Endodermal cell (in vitro differentiated cells): ENCODE measurements at regions not wholly inside any gene's neighbourhood (a gene's known extent, or its start where the extent isn't known, plus 50 kb on each side); places are given as distances from the start of the nearest gene placed in this dataset.

Source experiments
- DNase-seq: peaks from one replicate; pipeline ENCODE4 v3.0.0-alpha.2; 2017
- H3K27ac ChIP-seq: 2 replicates; pipeline ENCODE4 v1.5.1; 2013; ENCODE audit warnings: mild to moderate bottlenecking, low read depth, low read length, moderate library complexity
- H3K27me3 ChIP-seq: 2 replicates; pipeline ENCODE4 v1.6.1; 2013; ENCODE audit warnings: mild to moderate bottlenecking, low read length, moderate library complexity; ENCODE audit not compliant: insufficient read depth, control insufficient read depth, poor library complexity, severe bottlenecking
- H3K36me3 ChIP-seq: 2 replicates; pipeline ENCODE4 v1.7.0; 2013; ENCODE audit warnings: mild to moderate bottlenecking, low read length, moderate library complexity; ENCODE audit not compliant: control insufficient read depth, insufficient read depth
- H3K4me1 ChIP-seq: one replicate; pipeline ENCODE4 v1.7.0; 2013; ENCODE audit warnings: low read length; ENCODE audit not compliant: control insufficient read depth, insufficient read depth
- H3K4me3 ChIP-seq: 2 replicates; pipeline ENCODE4 v1.5.1; 2013; ENCODE audit warnings: mild to moderate bottlenecking, low read length, moderate library complexity
- H3K9ac ChIP-seq: 2 replicates; pipeline ENCODE4 v1.6.1; 2013; ENCODE audit warnings: mild to moderate bottlenecking, low read length, moderate library complexity; ENCODE audit not compliant: poor library complexity, severe bottlenecking; ENCODE audit errors: extremely low read depth
- H3K9me3 ChIP-seq: 2 replicates; pipeline ENCODE4 v1.6.1; 2013; ENCODE audit warnings: mild to moderate bottlenecking, low read length, moderate library complexity; ENCODE audit not compliant: control insufficient read depth
- H3K27ac Mint-ChIP-seq: 2 replicates; pipeline ENCODE4 v1.8.0; 2020; ENCODE audit warnings: mixed read lengths
- H3K27me3 Mint-ChIP-seq: 2 replicates; pipeline ENCODE4 v1.8.0; 2021; ENCODE audit warnings: mild to moderate bottlenecking, mixed read lengths; ENCODE audit not compliant: insufficient read depth
- H3K36me3 Mint-ChIP-seq: 2 replicates; pipeline ENCODE4 v1.8.0; 2020; ENCODE audit warnings: low read depth, mixed read lengths
- H3K4me1 Mint-ChIP-seq: 2 replicates; pipeline ENCODE4 v1.8.0; 2020; ENCODE audit warnings: mixed read lengths
- H3K4me3 Mint-ChIP-seq: 2 replicates; pipeline ENCODE4 v1.8.0; 2020; ENCODE audit warnings: mild to moderate bottlenecking, moderate library complexity, mixed read lengths
- H3K9me3 Mint-ChIP-seq: 2 replicates; pipeline ENCODE4 v1.8.0; 2020; ENCODE audit warnings: mild to moderate bottlenecking, mixed read lengths
- CTCF ChIP-seq: fragments of 200-600 bp; sonication (generic); conservative IDR thresholded peaks from 2 replicates; pipeline ENCODE4 v1.5.0; 2021; ENCODE audit warnings: antibody characterized with exemption, mild to moderate bottlenecking
- WGBS, 2 experiments: methylation state at CpG; one replicate each; pipeline versions ENCODE4 v1.1.5 to v1.1.7; 2013; ENCODE audit warnings: missing lambda C conversion rate in 2 of 2, mixed read lengths in 1 of 2; ENCODE audit not compliant: insufficient coverage in 1 of 2, insufficient read length in 1 of 2; 5-methylcytosine and 5-hydroxymethylcytosine counted together

- peak; percentile 96 for TF ChIP-seq CTCF
- Histone ChIP-seq H3K9ac (no peak overlapping the region), H3K36me3 (no peaks in the 10 kb centered on the region), H3K27me3 (peaks cover 19% of the 10 kb centered on the region), H3K4me3 (no peak overlapping the region), H3K9me3 (no peaks in the 10 kb centered on the region), H3K4me1 (no peaks in the 10 kb centered on the region), H3K27ac (no peak overlapping the region)
- DNase-seq = peak; percentile 97
- H3K27me3 Mint-ChIP-seq = peaks cover 43% of the 10 kb centered on the region
- H3K4me1 Mint-ChIP-seq = no peaks in the 10 kb centered on the region
- H3K4me3 Mint-ChIP-seq = no peak overlapping the region
- 35 to 38% methylated on average over 17 to 30 of the region's 30 CpGs for WGBS, 2 experiments
- H3K27ac Mint-ChIP-seq = no peak overlapping the region
- no peaks in the 10 kb centered on the region for H3K9me3 Mint-ChIP-seq
- no peaks in the 10 kb centered on the region for H3K36me3 Mint-ChIP-seq
These were observed 75.2 kb upstream of the FBRSL1 start for GRCh38 chr12:132414634-132415326.

DNA sequence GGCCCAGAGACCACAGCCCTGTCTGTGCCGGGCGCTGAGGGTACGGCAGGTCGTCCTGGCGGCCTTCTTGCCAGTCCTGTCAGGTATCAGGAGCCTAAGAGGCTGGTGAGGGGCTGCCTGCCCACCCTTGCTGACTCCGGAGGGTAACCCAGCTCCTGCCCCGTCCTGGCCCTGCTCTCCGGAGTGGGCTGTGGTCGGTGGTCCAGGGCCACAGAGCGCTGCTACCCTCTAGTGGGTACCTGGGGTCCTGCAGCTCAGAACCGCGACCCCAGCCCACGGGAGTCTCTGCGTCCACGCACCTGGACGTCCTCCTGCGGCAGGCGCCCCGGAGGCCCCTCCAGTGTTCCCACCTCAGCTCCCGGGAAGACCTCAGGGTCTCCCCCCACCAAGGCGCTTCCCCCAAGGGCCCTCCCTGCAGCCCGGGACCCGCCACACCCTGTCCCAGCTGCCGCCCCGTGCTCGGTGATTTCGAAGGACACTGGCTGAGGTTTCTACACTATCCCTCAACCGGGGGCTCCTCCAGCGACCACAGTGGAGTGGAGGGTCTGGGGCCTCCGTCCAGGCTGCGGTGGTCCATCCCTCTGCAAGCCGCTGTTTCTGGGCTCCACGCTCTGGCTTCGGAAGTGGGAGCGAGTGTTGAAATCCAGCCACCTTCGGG, 75.9 kb upstream of the FBRSL1 start:
- 53 to 57% methylated on average over 20 to 36 of the region's 36 CpGs for WGBS, 2 experiments
- H3K9me3 ChIP-seq = no peaks in the 10 kb centered on the region
- H3K4me1 ChIP-seq = no peaks in the 10 kb centered on the region
- no peak overlapping the region for H3K27ac ChIP-seq
- TF ChIP-seq CTCF = peak; percentile 96
- H3K9ac ChIP-seq = no peak overlapping the region
- Mint-ChIP-seq H3K4me1 (no peaks in the 10 kb centered on the region), H3K9me3 (no peaks in the 10 kb centered on the region), H3K27ac (no peak overlapping the region), H3K27me3 (peaks cover 35% of the 10 kb centered on the region), H3K36me3 (no peaks in the 10 kb centered on the region), H3K4me3 (no peak overlapping the region)
- H3K4me3 ChIP-seq = no peak overlapping the region
- DNase-seq = peak; percentile 88
- peaks cover 12% of the 10 kb centered on the region for H3K27me3 ChIP-seq
- no peaks in the 10 kb centered on the region for H3K36me3 ChIP-seq

DNA sequence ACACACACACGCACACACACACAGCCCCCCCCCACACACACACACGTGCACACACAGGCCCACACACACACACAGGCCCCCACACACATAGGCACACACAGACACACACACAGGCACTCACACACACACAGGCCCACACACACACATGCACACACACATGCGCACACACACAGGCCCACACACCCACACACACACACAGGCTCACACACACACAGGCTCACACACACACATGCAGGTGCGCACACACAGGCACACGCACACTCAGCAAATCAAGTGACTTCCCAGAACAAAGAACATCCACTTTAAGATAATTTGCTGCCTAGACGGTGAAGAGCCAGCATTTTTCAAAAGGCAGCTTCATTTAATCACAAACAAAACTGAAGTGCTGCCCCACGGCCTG, 78.5 kb upstream of the FBRSL1 start:
- WGBS, 2 experiments = 60 to 88% methylated on average over 1 to 5 of the region's 7 CpGs
- Mint-ChIP-seq H3K4me1 (no peaks in the 10 kb centered on the region), H3K9me3 (no peaks in the 10 kb centered on the region), H3K36me3 (no peaks in the 10 kb centered on the region), H3K4me3 (no peak overlapping the region), H3K27ac (no peak overlapping the region), H3K27me3 (peaks cover 29% of the 10 kb centered on the region)
- no peaks in the 10 kb centered on the region for H3K36me3 ChIP-seq
- no peaks in the 10 kb centered on the region for H3K4me1 ChIP-seq
- no peak for DNase-seq
- H3K4me3 ChIP-seq = no peak overlapping the region
- H3K9ac ChIP-seq = no peak overlapping the region
- no peaks in the 10 kb centered on the region for H3K27me3 ChIP-seq
- no peak overlapping the region for H3K27ac ChIP-seq
- no peaks in the 10 kb centered on the region for H3K9me3 ChIP-seq
- no peak for TF ChIP-seq CTCF
